ENCODE measurements at regions not wholly inside any gene's neighbourhood (a gene's known extent, or its start where the extent isn't known, plus 50 kb on each side); places are given as distances from the start of the nearest gene placed in this dataset.

- DNase-seq (ENCODE audit: low read depth) (no peak), FAIRE-seq (no peak)
- TF ChIP-seq CTCF (IDR thresholded peaks at IDR 0.05; ENCODE audit: insufficient read depth, low read length, severe bottlenecking) = no peak
- no peak overlapping the region for H3K4me3 ChIP-seq (ENCODE audit: low read depth, low read length)
- no peaks in the 10 kb centered on the region for H3K36me3 ChIP-seq (ENCODE audit: control insufficient read depth, insufficient read depth, low read length)
- H3K27me3 ChIP-seq (ENCODE audit: control insufficient read depth, insufficient read depth, low read length) = no peaks in the 10 kb centered on the region
Observed at GRCh38 chr12:38155526-38156496, 160.8 kb upstream of the ALG10B start.

- Histone ChIP-seq H3K4me3 (ENCODE audit: low read depth, low read length) (no peak overlapping the region), H3K36me3 (ENCODE audit: control insufficient read depth, insufficient read depth, low read length) (no peaks in the 10 kb centered on the region), H3K27me3 (ENCODE audit: control insufficient read depth, insufficient read depth, low read length) (no peaks in the 10 kb centered on the region)
- DNase-seq (ENCODE audit: low read depth) = no peak
- no peak for TF ChIP-seq CTCF (IDR thresholded peaks at IDR 0.05; ENCODE audit: insufficient read depth, low read length, severe bottlenecking)
- FAIRE-seq = no peak
Observed at GRCh38 chr12:38156497-38157245, 159.9 kb upstream of the ALG10B start.

- DNase-seq (ENCODE audit: low read depth) (no peak), FAIRE-seq (no peak)
- TF ChIP-seq CTCF (IDR thresholded peaks at IDR 0.05; ENCODE audit: insufficient read depth, low read length, severe bottlenecking) = no peak
- no peak overlapping the region for H3K4me3 ChIP-seq (ENCODE audit: low read depth, low read length)
- no peaks in the 10 kb centered on the region for H3K27me3 ChIP-seq (ENCODE audit: control insufficient read depth, insufficient read depth, low read length)
- H3K36me3 ChIP-seq (ENCODE audit: control insufficient read depth, insufficient read depth, low read length) = no peaks in the 10 kb centered on the region
Observed at GRCh38 chr12:38157274-38157932, 159.2 kb upstream of the ALG10B start.

GRCh38 chr12:38157933-38158401 is 158.6 kb upstream of the ALG10B start:
- H3K27me3 ChIP-seq (ENCODE audit: control insufficient read depth, insufficient read depth, low read length) = no peaks in the 10 kb centered on the region
- H3K36me3 ChIP-seq (ENCODE audit: control insufficient read depth, insufficient read depth, low read length) = no peaks in the 10 kb centered on the region
- no peak for FAIRE-seq
- DNase-seq (ENCODE audit: low read depth) = no peak
- TF ChIP-seq CTCF (IDR thresholded peaks at IDR 0.05; ENCODE audit: insufficient read depth, low read length, severe bottlenecking) = no peak
- no peak overlapping the region for H3K4me3 ChIP-seq (ENCODE audit: low read depth, low read length)

GRCh38 chr12:38158428-38159091 is 158.0 kb upstream of the ALG10B start:
- TF ChIP-seq CTCF (IDR thresholded peaks at IDR 0.05; ENCODE audit: insufficient read depth, low read length, severe bottlenecking) = no peak
- H3K4me3 ChIP-seq (ENCODE audit: low read depth, low read length) = no peak overlapping the region
- no peaks in the 10 kb centered on the region for H3K27me3 ChIP-seq (ENCODE audit: control insufficient read depth, insufficient read depth, low read length)
- DNase-seq (ENCODE audit: low read depth) (no peak), FAIRE-seq (no peak)
- H3K36me3 ChIP-seq (ENCODE audit: control insufficient read depth, insufficient read depth, low read length) = no peaks in the 10 kb centered on the region

All from bronchial epithelial cell (primary cell).